ENCODE measurements at regions not wholly inside any gene's neighbourhood (a gene's known extent, or its start where the extent isn't known, plus 50 kb on each side); places are given as distances from the start of the nearest gene placed in this dataset.
"Not testable (repeated sequence)": the region's sequence is repeated elsewhere in the genome, so short reads cannot be mapped to it uniquely, and the experiment has no call there.

DNA sequence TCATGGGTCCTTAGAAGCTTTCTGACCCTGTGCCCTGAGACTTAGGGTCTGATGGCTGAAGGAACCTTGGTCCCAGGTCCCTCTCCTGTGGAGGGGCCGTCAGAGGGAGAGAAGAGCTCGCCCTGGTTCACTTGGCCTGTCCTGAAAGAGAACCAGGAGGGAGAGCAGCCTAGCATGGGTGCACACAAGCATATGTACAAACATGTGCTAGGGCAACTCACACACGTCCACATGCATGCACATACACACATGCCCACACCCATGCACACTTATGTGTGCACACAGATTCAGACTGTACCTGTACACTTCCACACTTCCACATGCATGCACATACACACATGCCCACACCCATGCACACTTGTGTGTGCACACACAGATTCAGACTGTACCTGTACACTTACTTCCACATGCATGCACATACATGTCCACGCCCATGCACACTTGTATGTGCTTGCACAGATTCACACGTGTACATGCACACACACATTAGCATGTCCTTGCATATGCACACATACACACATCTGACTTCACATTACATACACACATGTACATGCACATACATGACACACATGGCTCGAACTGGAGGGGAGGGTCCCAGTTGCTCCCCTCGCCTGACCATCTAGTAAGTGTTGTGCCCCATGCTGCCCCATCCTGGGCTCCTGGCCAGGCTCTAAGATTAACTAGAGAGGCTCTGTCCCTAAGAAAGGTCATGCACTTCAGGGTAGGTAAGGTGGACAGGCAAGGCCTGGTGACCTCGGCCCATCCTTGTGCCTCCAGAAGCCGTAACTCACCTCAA is 122.0 kb downstream of the METRNL start:
- peak; percentile 9 for DNase-seq (ENCODE audit: low read depth)
- no peak overlapping the region for H3K4me3 ChIP-seq (ENCODE audit: low read depth, low read length)
- TF ChIP-seq, protein P1, sequence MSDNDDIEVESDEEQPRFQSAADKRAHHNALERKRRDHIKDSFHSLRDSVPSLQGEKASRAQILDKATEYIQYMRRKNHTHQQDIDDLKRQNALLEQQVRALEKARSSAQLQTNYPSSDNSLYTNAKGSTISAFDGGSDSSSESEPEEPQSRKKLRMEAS (IDR thresholded peaks at IDR 0.05; ENCODE audit: low read depth, low read length), result peak; percentile 56
- no peak for TF ChIP-seq MYC (IDR thresholded peaks at IDR 0.05; ENCODE audit: low read depth, low read length)

DNA sequence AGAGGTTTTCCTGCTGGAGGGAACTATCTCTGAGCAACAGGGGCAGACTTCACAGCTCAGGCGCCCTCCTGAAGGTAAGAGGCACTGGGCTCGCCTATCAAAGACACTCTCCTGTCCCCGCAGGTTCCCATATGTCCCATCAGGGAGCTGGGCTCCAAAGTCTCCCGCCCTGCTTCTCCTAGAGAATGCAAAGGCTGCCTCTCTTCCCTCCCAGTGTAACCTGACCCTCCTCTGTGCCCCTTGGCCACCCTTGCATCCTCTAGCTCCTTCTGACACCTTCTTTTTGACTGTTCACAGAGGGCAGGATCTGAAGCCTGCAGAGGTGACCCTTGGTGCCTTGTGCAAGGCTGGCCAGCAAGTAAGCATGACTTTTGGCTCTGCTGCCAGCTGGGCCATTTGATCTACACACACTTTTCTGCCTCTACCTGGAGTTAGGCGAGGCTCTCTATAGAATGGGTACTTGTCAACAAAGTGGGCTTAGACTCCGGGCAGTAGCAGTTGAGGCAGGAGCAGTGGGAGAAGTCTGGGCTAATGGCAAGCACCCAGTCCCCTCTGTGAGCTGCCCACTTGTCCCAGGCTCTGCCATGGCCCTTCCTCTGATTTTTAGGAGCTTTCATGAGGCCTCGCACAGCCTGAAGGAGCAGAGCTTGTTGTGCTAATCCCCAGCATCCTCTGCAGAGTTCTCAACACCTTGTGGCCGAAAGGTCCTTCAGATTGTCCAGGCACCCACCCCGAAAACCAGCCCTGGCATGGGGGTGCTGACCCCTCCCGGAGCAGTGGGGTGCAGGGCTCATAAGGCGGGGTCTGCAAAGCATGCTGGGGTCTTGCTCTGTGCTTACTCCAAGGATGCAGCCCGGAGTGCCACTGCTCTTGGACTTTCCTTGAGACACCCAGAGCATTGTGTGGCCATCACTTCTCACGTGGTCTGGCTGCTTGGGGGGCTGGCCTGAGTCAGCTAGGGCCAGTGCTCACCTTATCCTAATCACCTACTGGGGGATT is 122.9 kb downstream of the METRNL start:
- H3K4me3 ChIP-seq (ENCODE audit: low read depth, low read length), result no peak overlapping the region
- no peak for DNase-seq (ENCODE audit: low read depth)
- TF ChIP-seq MYC (IDR thresholded peaks at IDR 0.05; ENCODE audit: low read depth, low read length), result no peak
- no peak for TF ChIP-seq POLR2A (IDR thresholded peaks at IDR 0.05; ENCODE audit: extremely low read depth, insufficient read length)
- TF ChIP-seq, protein P2, sequence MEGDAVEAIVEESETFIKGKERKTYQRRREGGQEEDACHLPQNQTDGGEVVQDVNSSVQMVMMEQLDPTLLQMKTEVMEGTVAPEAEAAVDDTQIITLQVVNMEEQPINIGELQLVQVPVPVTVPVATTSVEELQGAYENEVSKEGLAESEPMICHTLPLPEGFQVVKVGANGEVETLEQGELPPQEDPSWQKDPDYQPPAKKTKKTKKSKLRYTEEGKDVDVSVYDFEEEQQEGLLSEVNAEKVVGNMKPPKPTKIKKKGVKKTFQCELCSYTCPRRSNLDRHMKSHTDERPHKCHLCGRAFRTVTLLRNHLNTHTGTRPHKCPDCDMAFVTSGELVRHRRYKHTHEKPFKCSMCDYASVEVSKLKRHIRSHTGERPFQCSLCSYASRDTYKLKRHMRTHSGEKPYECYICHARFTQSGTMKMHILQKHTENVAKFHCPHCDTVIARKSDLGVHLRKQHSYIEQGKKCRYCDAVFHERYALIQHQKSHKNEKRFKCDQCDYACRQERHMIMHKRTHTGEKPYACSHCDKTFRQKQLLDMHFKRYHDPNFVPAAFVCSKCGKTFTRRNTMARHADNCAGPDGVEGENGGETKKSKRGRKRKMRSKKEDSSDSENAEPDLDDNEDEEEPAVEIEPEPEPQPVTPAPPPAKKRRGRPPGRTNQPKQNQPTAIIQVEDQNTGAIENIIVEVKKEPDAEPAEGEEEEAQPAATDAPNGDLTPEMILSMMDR (IDR thresholded peaks at IDR 0.05; ENCODE audit: low read depth, low read length), result no peak
- TF ChIP-seq, protein P1 (IDR thresholded peaks at IDR 0.05; ENCODE audit: low read depth, low read length), result no peak

DNA sequence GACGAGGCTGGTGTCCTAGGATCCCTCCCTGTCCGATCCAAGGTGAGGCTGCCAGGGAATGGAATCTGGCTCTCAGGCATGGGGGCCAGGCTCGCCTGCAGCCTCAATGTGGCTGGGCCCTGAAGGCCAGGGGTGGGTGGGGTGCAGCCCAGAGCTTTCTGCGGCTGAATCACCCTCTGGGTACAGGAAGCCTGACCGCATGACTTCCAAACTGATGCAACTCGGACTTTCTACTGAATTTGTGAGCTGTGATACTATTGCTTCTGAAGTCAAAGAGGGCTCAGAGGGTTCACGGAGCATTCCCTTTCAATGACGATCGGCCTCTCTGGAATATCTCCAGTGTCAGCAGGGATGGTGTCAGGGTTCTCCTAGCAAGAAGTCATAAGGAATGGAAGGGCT is 123.7 kb downstream of the METRNL start:
- H3K4me3 ChIP-seq (ENCODE audit: low read depth, low read length), result no peak overlapping the region
- peak; percentile 90 for DNase-seq (ENCODE audit: low read depth)
- TF ChIP-seq, protein P1 (IDR thresholded peaks at IDR 0.05; ENCODE audit: low read depth, low read length), result peak; percentile 75
- TF ChIP-seq, protein P2 (IDR thresholded peaks at IDR 0.05; ENCODE audit: low read depth, low read length), result no peak
- TF ChIP-seq MYC (IDR thresholded peaks at IDR 0.05; ENCODE audit: low read depth, low read length) (peak; percentile 73), POLR2A (IDR thresholded peaks at IDR 0.05; ENCODE audit: extremely low read depth, insufficient read length) (no peak)

DNA sequence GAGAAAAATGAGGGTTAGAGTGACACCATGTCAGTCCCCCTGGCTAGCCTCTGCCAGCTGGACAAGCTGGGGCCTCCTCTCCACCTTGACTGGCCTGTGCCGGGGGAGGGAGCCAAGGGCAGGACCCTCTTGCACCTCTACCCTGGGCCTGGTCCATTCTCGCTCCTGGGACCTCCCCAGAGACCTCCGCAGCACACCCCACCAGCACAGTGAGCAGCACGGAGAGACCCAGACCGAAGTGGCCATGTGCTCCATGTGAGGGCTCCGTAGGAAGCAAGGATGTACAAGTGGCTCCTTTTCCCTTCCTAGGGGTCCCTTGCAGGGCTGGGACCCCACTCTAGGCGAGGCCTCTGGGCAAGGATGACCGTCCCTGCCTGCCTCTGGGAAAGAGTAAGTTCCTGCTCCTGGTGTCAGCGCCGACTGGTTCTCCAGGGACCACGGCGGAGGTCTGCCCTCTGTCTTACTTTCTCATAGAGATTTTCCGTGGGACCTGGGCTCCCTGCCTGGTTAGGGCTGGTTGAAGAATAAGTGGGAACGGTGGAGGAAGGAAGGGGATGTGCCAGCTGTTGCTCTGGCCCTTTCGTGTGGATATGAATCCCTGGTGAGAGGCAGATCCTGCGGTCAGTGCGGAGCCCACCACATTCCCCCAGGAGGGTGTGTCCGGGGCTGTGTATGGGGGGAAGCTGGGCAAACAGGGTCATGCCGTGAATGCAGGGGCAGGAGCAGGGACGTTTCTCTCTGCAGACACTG is 124.2 kb downstream of the METRNL start:
- no peak for DNase-seq (ENCODE audit: low read depth)
- TF ChIP-seq POLR2A (IDR thresholded peaks at IDR 0.05; ENCODE audit: extremely low read depth, insufficient read length) (no peak), MYC (IDR thresholded peaks at IDR 0.05; ENCODE audit: low read depth, low read length) (no peak)
- TF ChIP-seq, protein P1 (IDR thresholded peaks at IDR 0.05; ENCODE audit: low read depth, low read length), result no peak
- TF ChIP-seq, protein P2 (IDR thresholded peaks at IDR 0.05; ENCODE audit: low read depth, low read length), result no peak
- no peak overlapping the region for H3K4me3 ChIP-seq (ENCODE audit: low read depth, low read length)

DNA sequence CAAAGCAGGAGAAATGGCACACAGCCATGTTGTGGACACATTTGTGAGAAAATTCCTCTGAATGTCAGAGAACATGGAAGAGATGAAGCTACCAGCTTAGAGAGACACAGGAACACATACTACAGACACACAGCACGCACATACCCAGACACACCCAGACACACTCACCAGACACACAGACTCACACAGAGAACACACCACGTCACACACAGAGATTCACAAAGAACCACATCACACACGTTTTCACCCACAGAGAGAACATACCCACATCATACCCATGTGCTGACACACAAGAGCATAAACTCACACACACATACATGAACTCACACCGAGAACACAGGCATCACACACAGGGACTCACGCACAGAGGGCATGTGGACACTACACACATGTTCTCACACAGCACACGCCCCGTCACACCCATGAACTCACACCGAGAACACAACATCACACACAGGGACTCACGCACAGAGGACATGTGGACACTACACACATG is 124.9 kb downstream of the METRNL start:
- no peak overlapping the region for H3K4me3 ChIP-seq (ENCODE audit: low read depth, low read length)
- TF ChIP-seq, protein P1 (IDR thresholded peaks at IDR 0.05; ENCODE audit: low read depth, low read length), result no peak
- TF ChIP-seq, protein P2 (IDR thresholded peaks at IDR 0.05; ENCODE audit: low read depth, low read length), result no peak
- TF ChIP-seq MYC (IDR thresholded peaks at IDR 0.05; ENCODE audit: low read depth, low read length), result no peak
- no peak for TF ChIP-seq POLR2A (IDR thresholded peaks at IDR 0.05; ENCODE audit: extremely low read depth, insufficient read length)
- DNase-seq (ENCODE audit: low read depth), result peak; percentile 8

DNA sequence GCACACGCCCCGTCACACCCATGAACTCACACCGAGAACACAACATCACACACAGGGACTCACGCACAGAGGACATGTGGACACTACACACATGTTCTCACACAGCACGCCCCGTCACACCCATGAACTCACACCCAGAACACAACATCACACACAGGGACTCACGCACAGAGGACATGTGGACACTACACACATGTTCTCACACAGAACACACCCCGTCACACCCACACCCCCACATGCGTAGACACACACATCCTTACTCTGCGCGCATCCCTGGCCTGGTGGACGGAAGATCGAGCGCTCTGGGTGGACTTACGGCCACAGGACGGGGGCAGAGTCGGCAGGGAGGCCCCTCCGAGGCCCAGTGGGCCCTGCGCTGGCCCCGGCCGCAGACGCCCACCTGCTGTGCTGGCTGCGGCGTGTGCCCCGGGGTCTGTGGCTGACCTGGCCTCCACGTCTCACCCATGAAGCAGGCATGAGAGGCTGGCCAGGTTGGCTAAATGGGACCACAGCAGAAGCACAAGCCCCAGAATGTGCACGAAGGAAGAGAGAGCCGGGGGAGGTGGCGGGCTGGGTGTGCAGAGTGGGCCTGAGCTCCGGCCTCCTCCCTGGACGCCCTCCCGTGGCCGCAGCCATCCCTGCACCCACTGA is 125.5 kb downstream of the METRNL start:
- not testable (repeated sequence) for H3K4me3 ChIP-seq (ENCODE audit: low read depth, low read length); DNase-seq (ENCODE audit: low read depth)
